ENCODE measurements at regions not wholly inside any gene's neighbourhood (a gene's known extent, or its start where the extent isn't known, plus 50 kb on each side); places are given as distances from the start of the nearest gene placed in this dataset.

DNA sequence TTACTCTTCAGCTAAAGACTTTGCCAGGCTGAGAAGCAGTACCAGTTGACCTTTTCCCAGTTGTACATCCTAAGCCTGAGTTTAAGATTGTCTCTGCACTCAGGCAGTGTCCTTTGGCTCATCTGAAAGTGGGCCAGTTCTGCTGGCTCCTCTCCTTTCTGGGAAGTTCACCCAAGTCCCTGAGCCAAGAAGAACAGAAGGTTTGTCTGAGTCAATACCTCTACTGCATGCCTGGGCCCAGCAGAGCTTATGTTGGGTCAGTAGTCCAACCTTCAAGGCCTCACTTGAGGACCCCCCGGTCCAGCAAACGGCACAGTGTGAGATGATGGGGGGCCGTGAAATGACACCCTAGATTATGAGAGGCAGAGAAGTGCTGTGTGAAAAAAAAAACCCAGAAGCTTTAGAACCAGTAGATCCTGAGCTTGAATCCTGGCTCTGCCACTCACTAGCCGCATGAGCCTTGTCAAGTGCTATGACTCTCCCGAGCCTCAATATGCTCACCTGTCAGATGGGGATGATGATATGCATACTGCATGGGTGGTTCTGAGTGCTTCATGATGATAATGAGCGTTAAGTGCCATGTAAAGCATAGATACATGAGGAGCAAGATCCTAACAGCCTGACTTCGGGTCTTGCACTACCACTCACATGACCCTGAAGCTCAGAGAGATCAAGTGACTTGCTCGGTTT lies 156.0 kb downstream of the MACROH2A1 start:
- no peak for DNase-seq (ENCODE audit: extremely low read depth, insufficient read length)
- H3K36me3 ChIP-seq (ENCODE audit: control insufficient read depth, insufficient read depth, low read length) = no peaks in the 10 kb centered on the region
- H3K27me3 ChIP-seq (replicated peaks; ENCODE audit: control insufficient read depth, insufficient read depth, low read length) = peaks cover 3% of the 10 kb centered on the region
- no peak overlapping the region for H3K4me3 ChIP-seq (replicated peaks; ENCODE audit: low read depth, low read length)
- TF ChIP-seq, protein P1, sequence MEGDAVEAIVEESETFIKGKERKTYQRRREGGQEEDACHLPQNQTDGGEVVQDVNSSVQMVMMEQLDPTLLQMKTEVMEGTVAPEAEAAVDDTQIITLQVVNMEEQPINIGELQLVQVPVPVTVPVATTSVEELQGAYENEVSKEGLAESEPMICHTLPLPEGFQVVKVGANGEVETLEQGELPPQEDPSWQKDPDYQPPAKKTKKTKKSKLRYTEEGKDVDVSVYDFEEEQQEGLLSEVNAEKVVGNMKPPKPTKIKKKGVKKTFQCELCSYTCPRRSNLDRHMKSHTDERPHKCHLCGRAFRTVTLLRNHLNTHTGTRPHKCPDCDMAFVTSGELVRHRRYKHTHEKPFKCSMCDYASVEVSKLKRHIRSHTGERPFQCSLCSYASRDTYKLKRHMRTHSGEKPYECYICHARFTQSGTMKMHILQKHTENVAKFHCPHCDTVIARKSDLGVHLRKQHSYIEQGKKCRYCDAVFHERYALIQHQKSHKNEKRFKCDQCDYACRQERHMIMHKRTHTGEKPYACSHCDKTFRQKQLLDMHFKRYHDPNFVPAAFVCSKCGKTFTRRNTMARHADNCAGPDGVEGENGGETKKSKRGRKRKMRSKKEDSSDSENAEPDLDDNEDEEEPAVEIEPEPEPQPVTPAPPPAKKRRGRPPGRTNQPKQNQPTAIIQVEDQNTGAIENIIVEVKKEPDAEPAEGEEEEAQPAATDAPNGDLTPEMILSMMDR (IDR thresholded peaks at IDR 0.05; ENCODE audit: insufficient read depth, low read length, poor library complexity, severe bottlenecking) = no peak

DNA sequence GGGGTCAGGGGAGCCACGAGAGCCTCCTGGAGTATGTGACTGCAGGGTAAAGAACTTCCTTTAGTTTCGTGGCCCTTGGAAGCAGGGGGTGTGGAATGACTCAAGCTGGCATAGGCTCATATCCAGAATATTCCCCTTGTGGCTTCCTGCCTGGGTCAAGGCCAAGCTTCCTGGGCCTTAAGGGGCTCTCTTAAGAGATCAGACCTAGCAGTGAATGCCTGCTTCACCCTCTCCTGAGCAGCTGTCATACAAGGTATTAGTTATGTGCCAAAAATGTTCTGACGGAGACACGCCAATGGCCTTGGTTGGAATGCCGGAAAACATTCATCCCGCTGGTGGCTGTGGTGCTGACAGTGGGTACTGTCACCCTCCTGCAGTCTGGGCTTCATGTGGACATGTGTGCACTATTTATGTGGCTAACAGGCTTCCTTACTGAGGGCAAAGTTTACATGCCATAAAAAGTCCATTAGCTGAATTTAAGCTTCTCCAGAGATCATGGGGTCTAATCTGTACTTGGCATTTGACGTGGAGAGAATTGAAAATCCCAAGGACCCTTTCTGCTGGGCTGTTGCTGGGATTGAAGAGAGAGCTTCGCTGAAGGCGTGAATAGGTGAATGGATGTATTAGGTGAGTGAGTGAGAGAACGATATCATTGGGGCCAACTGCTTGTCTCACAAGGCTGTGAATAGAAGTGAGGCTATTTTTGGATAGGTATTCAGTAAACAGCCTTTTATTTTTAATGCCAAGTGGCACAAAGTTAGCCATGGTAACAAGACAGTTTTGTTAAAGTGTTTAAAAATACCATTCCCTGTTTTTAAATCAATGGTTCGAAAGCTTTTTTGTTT lies 156.8 kb downstream of the MACROH2A1 start:
- DNase-seq (ENCODE audit: extremely low read depth, insufficient read length) = no peak

GRCh38 chr5:135241536-135241935 lies 157.5 kb downstream of the MACROH2A1 start:
- H3K4me3 ChIP-seq (replicated peaks; ENCODE audit: low read depth, low read length) = no peak overlapping the region
- H3K36me3 ChIP-seq (ENCODE audit: control insufficient read depth, insufficient read depth, low read length) = no peaks in the 10 kb centered on the region
- TF ChIP-seq, protein P1 (IDR thresholded peaks at IDR 0.05; ENCODE audit: insufficient read depth, low read length, poor library complexity, severe bottlenecking) = no peak
- peaks cover 3% of the 10 kb centered on the region for H3K27me3 ChIP-seq (replicated peaks; ENCODE audit: control insufficient read depth, insufficient read depth, low read length)
- DNase-seq (ENCODE audit: extremely low read depth, insufficient read length) = no peak

More for the DNA sequence above, 156.8 kb downstream of the MACROH2A1 start:
- Histone ChIP-seq H3K4me3 (replicated peaks; ENCODE audit: low read depth, low read length) (no peak overlapping the region), H3K27me3 (replicated peaks; ENCODE audit: control insufficient read depth, insufficient read depth, low read length) (peaks cover 3% of the 10 kb centered on the region), H3K36me3 (ENCODE audit: control insufficient read depth, insufficient read depth, low read length) (no peaks in the 10 kb centered on the region)
- TF ChIP-seq, protein P1 (IDR thresholded peaks at IDR 0.05; ENCODE audit: insufficient read depth, low read length, poor library complexity, severe bottlenecking) = no peak

GRCh38 chr5:135240781-135241360 lies 158.2 kb downstream of the MACROH2A1 start:
- Histone ChIP-seq H3K36me3 (ENCODE audit: control insufficient read depth, insufficient read depth, low read length) (no peaks in the 10 kb centered on the region), H3K27me3 (replicated peaks; ENCODE audit: control insufficient read depth, insufficient read depth, low read length) (peaks cover 2% of the 10 kb centered on the region), H3K4me3 (replicated peaks; ENCODE audit: low read depth, low read length) (no peak overlapping the region)
- TF ChIP-seq, protein P1 (IDR thresholded peaks at IDR 0.05; ENCODE audit: insufficient read depth, low read length, poor library complexity, severe bottlenecking) = no peak
- no peak for DNase-seq (ENCODE audit: extremely low read depth, insufficient read length)

GRCh38 chr5:135240283-135240633 lies 158.8 kb downstream of the MACROH2A1 start:
- TF ChIP-seq, protein P1 (IDR thresholded peaks at IDR 0.05; ENCODE audit: insufficient read depth, low read length, poor library complexity, severe bottlenecking) = no peak
- DNase-seq (ENCODE audit: extremely low read depth, insufficient read length) = no peak
- no peaks in the 10 kb centered on the region for H3K36me3 ChIP-seq (ENCODE audit: control insufficient read depth, insufficient read depth, low read length)

More at GRCh38 chr5:135240283-135240633, 158.8 kb downstream of the MACROH2A1 start:
- no peak overlapping the region for H3K4me3 ChIP-seq (replicated peaks; ENCODE audit: low read depth, low read length)
- H3K27me3 ChIP-seq (replicated peaks; ENCODE audit: control insufficient read depth, insufficient read depth, low read length) = peaks cover 1% of the 10 kb centered on the region

Measured in GM06990 (cell line).